NAMALWA (cell line): ENCODE measurements at regions not wholly inside any gene's neighbourhood (a gene's known extent, or its start where the extent isn't known, plus 50 kb on each side); places are given as distances from the start of the nearest gene placed in this dataset.
"Not testable (repeated sequence)": the region's sequence is repeated elsewhere in the genome, so short reads cannot be mapped to it uniquely, and the experiment has no call there.

Source experiments
- DNase-seq: peaks from one replicate; pipeline ENCODE4 v3.0.0-alpha.2; 2015; ENCODE audit warnings: low spot score

DNA sequence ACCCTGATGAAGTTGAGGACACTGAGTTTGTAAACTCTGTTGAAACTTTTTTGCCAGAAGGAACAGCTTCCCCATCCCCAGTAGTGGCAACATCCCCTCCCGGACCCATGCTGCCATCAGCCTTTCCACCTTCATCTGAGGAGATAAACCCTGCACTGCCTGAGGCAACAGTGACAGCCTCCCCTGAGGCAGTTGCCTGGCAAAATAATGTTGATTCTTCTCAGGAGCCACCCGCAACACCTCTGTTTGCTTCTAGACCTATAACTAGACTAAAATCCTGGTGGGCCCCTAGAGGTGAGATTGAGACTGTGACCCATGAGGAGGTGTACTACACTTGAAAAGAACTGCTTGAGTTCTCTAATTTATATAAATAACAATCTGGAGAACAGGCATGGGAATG, 597.6 kb upstream of the NR3C2 start:
- DNase-seq, result not testable (repeated sequence)

DNA sequence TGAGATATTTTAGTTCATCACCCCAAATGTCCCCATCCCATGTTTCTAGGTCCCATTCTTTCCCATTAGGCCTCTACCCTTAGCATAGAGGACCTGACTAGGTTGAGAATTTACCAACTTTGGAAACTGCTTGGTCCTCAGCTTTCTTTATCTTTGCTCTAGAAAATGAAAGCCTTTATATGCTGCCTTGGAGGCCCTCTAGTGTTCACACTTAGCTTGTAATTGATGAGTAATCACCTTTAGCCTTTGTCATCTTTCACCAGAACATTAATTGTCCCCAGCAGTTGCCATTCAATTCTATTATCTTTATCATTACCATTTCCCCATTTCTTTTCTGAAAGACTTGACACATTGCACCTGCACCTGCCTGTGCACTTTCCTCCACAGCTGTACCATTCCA, 589.2 kb upstream of the NR3C2 start:
- peak; percentile 47 for DNase-seq

DNA sequence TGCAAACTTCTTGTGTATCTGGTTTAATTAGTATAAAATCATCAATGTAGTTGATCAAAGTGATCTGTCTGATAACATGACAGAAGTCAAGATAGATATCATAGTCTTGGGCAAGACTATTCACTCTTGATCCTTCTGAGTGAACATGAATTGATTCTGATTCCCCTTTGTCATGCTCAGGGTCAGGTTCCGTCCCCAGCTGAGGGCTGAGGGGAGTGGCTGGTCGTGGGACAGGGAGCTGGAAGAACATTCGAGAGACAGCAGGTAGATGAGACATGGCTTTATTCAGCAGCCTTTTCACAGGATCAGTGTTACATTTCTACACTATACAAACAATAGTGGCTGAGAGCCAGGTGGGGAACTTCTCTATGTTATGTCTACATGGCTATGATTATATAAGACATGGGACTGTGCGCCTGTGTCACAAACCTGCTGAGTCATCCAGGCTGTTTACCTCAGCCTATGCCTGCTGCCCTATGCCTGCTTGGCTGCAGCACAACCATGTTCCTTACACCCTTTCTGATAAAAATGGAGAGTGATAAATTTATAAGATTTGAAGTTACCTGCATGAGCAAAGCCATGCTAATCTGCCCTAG, 586.9 kb upstream of the NR3C2 start:
- DNase-seq, result no peak

DNA sequence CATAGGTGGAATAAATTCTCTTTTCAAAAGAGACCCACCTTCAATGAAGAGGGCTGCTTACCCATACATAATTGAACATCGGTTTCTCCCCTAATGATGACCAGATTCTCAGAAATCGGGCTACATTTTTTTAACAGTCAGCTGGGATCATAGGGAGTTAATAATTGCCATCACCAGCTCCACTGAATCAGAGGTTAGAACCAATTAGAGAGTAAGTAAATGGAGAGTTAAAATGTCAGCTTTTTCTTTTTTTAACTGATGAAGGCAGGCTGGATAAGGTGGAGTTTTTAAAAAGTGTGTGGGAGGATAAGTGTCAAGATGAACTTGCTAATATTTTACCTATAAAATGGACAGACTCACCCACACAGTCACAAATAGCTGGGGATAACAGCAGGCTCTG, 584.5 kb upstream of the NR3C2 start:
- DNase-seq, result no peak

DNA sequence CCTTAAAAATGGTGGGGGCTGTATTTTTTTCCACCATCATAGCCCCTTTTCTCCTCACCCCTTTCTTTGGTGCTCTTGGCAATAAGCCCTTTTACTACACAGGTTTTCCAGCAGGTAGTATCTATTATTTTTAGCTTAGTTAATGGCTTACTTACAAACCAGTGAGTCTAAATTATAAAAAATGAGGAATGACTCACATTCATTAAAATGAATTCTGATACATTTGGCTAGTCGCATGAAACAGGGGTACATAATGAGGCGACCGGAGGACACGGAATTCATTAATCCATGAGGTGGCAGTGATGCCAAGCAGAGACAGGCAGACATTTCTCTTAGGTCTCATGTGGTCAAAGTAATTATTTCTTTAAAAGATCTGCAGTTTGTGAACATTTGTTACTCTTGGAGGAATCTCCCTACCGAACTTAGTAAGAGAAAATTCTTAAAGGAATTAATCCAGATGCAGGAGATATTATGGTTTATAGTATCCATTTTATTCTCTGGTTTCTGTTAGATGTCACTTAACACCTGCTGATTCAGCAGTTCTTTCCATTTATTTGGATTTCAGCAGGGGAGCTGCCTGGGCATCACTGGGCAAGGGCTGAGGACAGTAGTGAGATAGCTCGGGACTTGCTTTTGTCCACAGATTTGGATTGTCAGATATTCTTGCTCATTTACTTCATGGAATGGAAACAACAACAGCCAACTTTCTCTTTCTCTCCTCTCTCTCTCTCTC, 575.0 kb upstream of the NR3C2 start:
- DNase-seq, result no peak

DNA sequence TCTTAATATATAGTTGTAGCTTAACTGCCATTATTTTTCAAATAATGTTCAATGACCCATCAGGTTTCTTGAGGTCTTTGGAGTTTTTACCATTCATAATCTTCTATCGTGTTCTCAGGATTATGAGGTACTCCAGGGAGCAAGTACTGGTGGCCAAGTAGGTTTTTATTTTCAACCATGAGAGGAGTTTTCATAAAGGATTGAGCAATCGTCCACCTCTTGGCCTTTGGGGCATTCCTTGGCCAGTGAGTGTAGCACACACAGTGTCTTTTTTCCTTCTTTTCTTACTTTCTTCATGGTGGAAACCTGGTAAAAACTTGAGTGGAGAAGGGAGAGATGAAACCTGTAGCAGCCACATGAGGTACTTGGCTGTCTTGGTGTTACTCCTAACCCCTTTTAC, 567.0 kb upstream of the NR3C2 start:
- no peak for DNase-seq

DNA sequence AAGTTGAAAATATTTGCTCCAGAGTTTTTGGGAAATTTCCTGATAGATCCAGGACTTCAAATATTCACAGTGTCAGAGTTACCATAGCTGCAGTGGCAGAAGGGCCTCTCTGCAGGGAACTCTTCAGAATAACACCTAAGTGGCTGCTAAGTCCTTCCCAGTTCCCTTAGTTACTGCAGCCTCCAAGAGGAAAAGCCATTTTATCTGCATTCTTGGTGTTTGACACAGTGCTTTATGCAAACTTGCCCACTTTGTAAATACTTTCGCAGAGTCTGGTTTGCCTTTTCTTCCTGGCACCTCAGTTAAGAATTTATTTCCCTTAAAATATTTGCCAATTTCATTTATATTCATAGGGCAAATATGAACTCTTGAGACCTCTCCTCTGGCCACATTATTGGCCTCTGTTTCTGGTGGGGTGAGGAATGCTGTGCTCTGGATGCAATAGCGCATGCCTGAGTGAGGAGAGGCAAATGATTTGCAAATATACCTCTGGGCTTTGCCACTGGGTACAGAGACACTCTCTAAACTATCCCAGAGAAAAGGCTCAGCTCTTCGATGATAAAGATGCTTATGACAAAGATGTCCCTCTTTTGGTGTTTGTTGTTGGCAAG, 566.3 kb upstream of the NR3C2 start:
- no peak for DNase-seq

DNA sequence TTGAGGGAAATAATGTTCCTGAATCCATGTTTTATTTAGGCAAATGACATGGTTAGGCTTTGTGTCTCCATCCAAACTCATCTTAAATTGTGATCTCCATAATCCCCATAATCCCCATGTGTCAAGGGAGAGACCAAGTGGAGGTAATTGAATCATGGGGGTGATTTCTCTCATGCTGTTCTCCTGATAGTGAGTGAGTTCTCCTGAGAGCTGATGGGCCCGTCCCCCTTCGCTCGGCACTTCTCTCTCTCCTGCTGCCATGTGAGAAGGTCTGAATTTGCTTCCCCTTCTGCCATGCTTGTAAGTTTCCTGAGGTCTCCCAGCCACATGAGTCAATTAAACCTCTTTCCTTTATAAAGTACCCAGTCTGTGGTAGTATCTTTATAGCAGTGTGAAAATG, 563.0 kb upstream of the NR3C2 start:
- DNase-seq, result no peak

DNA sequence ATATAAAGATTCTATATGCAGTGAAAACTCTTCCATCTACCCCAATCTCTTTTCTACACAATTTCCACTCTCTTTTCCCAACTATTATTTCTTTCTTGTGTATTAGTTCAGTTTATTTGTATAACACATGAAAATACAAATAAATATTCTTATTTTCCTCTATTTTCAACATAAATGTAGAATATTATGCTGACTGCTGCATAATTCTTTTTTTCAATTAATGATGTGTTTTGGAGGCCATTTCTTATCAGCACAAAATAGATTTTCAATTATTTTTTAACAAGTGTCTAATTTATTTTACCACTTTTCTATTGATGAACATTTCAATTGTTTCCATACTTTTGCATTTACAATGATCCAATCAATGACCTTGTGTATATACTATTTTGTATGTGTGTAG, 557.7 kb upstream of the NR3C2 start:
- no peak for DNase-seq

DNA sequence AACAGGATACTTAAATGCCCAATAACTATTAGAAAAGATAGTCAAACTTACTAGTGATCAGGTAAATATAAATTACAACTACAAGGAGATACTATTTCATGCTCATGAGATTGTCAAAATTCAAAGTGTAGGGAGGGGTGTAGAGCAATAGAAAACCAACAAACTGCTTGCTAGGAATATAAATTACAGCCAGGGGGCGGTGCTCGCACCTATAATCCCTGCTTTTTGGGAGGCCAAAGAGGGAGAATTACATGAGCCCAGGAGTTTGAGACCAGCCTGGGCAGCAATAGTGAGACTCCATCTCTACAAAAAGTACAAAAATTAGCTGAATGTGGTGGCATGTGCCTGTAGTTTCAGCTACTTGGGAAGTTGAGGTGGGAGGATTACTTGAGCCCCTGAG, 556.5 kb upstream of the NR3C2 start:
- DNase-seq, result peak; percentile 47

DNA sequence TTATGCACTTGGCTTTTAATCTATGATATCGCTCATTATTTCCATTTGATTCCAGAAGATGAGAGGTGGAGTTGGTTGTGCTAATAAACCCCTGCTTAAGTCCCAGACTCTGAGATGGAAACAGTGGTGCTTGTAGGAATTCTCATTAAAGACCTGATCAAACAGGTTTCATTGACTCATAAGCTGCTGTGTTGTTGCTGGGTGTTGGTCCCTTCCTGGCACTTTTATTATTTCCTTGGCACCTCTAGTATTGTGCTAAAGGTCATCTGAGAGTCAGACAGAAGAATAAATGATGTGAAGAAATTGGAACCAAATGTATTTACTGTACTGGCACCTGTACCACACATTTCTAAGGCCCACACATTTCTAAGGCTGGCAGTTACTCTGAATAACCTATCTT, 544.7 kb upstream of the NR3C2 start:
- DNase-seq, result no peak

DNA sequence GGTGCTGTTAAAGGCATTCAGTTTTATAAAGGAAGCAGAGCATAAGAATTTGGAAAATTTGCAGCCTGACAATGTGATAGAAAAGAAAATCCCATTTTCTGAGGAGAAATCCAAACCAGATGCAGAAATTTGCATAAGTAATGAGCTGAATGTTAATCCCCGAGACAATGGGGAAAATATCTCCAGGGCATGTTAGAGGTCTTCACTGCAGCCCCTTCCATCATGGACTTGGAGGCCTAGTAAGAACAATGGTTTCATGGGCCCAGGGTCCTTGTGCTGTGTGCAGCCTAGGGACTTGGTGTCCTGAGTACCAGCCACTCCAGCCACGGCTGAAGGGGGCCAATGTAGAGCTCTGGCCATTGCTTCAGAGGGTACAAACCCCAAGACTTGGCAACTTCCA, 542.7 kb upstream of the NR3C2 start:
- DNase-seq, result no peak

DNA sequence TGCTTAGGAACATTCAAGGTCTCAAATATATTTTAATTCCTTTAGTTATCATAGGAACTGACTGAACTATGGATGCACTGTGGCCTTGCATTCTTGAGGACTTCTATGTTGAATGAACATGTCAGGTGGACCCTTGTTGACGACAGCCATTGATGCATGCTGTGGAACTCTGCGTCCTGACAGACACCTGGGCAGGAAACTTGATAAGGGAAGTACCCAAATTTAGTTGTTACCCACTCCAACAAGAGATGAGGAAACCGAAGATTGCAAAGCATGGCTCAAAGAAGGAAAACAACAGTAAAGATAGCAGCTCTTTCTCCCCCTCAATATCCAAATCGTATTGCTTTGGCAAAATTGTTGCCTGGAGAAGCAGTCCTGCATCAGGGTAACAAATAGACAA, 540.0 kb upstream of the NR3C2 start:
- peak; percentile 78 for DNase-seq

DNA sequence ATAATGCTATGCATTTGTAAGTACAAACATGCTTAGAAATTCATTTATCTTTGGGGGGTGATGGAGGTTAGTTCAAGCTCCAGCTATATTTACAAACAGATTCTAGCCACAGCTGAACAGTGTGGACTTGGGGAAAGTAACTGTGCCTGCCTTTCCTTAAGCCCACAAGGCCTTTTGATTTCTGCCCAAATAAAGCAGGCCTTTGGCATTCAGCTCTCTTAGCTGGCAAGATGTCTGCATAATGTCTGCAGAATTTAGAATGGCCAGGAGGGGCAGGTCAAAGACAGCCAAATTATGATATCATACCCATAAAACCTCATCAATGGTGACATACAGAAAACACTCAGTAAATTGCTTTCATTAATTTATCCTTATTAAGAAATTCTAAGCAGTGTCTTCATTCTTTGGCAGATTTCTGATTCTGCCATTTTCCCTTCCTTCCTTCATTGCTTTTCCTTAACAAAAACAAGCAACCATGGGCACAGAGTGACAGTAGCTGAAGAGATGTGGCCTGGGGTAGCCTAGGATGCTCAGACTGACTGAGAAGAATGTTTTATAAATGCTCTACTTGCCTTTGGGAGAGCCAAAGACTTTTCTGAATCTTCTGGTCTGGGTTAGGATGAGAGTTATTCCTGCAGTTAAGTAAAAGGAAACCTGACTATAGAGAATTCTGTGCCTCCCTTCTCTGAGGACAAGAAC, 538.7 kb upstream of the NR3C2 start:
- DNase-seq, result peak; percentile 30

DNA sequence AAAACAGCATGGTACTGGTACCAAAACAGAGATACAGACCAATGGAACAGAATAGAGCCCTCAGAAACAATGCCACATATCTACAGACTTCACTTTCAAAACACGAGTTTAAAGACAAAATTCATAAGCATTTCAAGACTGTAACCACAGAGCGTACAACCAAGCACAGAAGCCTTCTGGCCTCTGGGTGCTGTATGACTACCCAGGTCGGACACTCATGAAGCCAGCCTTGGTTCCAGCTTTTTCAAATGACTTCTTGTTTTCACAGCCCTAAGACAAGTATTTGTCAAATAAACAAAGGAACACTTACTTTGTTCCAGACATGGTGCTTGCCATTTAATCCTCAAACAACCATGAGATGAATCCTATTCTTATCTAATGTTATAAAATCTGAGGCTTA, 536.1 kb upstream of the NR3C2 start:
- no peak for DNase-seq

DNA sequence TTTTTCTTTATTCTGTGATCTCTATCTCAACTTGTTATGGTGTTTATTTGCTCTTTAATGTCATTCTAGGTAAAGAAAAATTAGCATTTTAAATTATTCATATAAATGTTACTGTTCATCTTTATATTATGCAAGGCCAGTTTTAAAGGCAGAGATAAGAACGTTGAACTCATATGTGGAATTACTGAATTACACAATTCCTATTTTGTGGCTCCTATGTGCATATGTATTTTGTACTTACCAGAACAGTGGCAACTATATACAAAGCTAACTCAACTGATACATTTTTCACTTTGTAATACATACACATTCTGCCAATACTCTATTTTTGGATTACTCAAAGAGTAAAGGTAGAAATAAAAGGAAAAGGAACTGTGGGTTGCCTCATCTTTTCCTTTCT, 533.2 kb upstream of the NR3C2 start:
- no peak for DNase-seq

DNA sequence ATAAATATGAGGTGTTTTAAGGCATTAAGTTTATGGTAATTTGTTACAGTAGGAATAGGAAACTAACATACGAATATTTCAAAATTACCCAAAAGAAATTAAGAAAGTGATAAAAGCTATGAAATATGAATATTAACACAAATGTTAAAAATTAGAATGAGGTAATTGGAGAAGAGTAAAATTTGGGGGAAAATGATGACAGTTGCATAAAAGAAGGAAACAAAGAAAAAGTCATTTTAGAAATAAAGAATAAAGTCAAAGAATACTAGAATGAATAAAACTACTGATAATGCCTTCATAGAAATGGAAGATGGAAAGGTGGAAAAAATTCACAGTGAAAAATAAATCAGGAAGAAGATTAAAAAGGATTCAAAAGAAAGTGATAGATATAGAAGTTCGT, 522.9 kb upstream of the NR3C2 start:
- DNase-seq, result no peak

DNA sequence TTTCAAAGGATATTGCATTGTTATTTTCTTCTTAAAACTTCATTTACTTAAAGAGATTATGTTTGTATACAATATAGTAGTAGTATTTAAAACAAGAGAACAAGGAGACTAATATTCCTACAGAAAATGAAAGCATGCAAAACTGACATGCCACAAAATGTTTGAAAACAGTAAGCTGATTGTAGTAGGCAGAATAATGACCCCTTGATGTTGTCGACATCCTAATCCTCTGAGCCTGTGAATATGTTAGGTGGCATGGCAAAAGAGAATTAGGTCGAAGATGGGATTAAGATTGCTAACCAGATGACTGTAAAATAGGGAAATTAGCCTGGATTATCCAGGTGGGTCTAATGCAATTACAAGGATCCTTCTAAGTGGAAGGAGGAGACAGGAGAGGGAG, 522.2 kb upstream of the NR3C2 start:
- DNase-seq, result no peak

DNA sequence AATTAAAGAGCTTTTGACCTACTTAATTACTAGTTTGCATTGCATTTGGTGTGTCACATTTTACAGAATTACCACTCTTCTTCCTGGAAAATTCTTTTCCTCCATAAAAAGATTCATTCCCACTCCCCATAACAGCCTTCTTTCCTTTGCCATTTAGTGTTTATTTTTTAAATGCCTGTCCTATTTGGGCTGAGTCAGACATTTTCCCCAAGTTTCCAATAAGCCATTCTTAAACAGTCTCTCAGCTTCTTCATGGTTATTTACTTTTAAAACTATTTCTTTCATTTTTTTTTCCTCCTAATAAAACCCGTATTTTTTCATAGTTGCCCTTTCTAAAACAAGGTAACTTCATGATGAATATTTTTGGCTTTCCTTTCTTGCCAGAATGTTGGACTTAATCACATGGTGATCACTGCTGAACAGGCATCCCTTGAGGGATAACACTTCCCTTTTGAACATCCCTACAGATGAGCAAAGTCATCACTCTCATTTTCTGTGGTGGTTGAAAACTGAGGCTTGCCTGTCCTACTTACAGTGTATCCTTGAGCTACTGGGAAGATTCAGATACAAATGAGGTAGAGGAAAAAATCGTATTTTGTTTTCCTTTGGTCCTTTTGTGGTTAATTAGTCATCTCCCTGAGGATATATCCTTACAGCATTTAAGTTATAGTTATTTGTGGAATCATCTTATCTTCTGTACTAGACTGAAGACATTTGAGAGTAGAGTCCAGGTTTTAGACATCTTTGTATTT, 520.5 kb upstream of the NR3C2 start:
- no peak for DNase-seq

DNA sequence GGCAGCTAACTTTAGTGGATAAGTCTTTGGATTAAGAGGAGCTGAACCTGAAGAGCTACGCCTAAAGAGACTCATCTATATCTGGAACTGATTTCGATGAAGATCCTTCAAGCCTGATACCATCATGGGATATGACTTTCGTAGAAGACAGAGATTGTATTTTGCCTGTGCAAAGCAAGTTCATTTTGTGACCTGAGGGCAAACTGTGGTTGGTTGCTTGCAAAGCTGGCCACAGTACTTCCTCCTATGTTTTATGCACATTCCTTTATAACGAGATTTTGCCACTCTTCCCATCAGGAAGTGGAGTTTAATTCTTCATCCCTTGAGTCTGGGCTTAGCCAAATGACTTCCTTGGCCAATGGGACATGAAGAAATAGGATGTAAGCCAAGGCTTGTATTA, 519.3 kb upstream of the NR3C2 start:
- no peak for DNase-seq

DNA sequence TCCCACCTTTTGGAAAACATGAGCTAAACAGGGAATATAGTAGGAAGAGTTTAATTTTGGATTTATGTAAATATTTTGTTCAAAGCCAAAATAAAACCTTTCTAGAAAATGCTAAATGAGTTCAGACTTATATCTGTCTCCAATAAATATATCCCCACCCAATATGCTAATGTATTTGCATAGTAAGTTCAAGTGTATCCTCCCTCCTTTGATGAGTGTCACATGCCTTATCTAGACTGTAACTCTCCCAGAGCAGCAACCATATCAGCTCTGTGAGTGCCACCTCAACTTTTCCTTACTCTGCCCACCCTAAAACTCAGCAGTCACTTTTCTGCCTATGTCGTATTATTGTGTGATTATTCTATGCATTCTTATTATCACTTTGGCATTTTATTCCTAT, 516.1 kb upstream of the NR3C2 start:
- DNase-seq, result no peak

DNA sequence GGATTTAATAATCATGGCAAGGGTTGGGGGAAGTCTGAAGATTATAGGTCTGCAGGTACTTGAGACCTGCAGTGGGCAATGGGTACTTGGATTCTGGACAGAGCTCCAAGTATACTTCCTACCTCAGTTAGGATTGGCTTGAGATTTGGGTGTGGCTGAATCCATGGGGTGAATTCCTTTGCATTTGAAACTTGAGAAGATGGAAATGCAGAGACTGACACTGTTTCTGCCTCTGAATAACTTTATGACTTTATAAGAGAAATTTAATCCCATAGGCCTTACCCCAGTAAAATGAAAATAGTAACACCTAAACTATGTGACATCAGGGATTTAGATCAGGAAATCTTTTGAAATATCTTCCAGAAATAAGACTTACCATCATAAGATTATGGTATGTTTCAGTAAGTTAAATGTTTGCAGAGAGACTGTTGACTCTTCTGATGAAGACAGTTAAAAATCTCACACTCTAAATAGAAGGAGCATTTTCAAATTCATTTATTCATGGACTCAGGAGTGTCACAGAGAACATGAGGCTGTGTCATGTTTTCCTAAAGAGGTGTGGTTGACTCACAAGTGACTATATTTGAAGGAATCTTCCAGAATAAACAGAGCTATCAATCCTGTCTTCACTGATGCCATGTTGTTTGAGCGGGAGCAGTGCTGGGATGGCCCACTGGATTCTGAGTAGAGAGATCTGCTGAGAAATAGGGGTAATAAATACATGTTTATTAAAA, 513.5 kb upstream of the NR3C2 start:
- DNase-seq, result no peak
